Nephron progenitor cell (in vitro differentiated cells): ENCODE measurements at regions not wholly inside any gene's neighbourhood (a gene's known extent, or its start where the extent isn't known, plus 50 kb on each side); places are given as distances from the start of the nearest gene placed in this dataset.

Experiments
- DNase-seq: peaks from one replicate; pipeline ENCODE4 v3.0.0; 2021
- H3K27ac Mint-ChIP-seq: 2 replicates; pipeline ENCODE4 v1.8.0; 2021; ENCODE audit warnings: mild to moderate bottlenecking, moderate library complexity, mixed read lengths
- H3K27me3 Mint-ChIP-seq: 2 replicates; pipeline ENCODE4 v1.8.0; 2021; ENCODE audit warnings: mild to moderate bottlenecking, low read depth, mixed read lengths; ENCODE audit not compliant: poor library complexity
- H3K36me3 Mint-ChIP-seq: 2 replicates; pipeline ENCODE4 v1.8.0; 2021; ENCODE audit warnings: low read depth, mixed read lengths
- H3K4me1 Mint-ChIP-seq: 2 replicates; pipeline ENCODE4 v1.8.0; 2021; ENCODE audit warnings: mixed read lengths
- H3K4me3 Mint-ChIP-seq: 2 replicates; pipeline ENCODE4 v1.8.0; 2021; ENCODE audit warnings: mild to moderate bottlenecking, moderate library complexity, mixed read lengths
- H3K9me3 Mint-ChIP-seq: 2 replicates; pipeline ENCODE4 v1.8.0; 2021; ENCODE audit warnings: mild to moderate bottlenecking, moderate library complexity, mixed read lengths
- CTCF ChIP-seq: fragments of 200-600 bp; sonication (generic); IDR thresholded peaks from 2 replicates; pipeline ENCODE4 v1.5.0; 2021; ENCODE audit warnings: antibody characterized with exemption

- H3K27ac Mint-ChIP-seq = no peak overlapping the region
- H3K36me3 Mint-ChIP-seq = no peaks in the 10 kb centered on the region
- H3K4me1 Mint-ChIP-seq = no peaks in the 10 kb centered on the region
- peaks cover 2% of the 10 kb centered on the region for H3K27me3 Mint-ChIP-seq
- DNase-seq = no peak
- TF ChIP-seq CTCF = no peak
- no peaks in the 10 kb centered on the region for H3K9me3 Mint-ChIP-seq
- no peak overlapping the region for H3K4me3 Mint-ChIP-seq
These were observed 314.8 kb downstream of the FAM47A start for GRCh38 chrX:33817266-33817665.

DNA sequence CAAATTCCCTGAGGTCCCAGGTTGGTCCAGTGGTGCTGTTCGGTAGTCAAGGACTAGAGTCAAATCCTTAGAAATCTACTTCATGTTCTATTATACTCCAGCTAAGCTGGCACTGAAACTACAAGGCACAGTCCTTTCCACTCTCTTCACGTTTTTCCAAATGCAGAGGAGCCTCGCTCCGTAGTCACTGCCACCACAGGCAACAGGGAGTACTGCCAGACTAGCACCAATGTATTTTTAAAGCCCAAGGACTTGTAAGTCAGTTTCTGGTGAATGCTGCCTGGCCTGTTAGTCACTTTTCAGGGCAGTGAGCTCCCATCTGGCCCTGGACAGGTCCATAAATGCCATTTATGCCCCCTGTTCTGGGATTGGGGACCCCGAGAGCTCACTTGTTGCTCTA, 323.5 kb downstream of the FAM47A start:
- H3K4me3 Mint-ChIP-seq = no peak overlapping the region
- H3K27ac Mint-ChIP-seq = no peak overlapping the region
- peaks cover 4% of the 10 kb centered on the region for H3K27me3 Mint-ChIP-seq
- no peaks in the 10 kb centered on the region for H3K36me3 Mint-ChIP-seq
- H3K4me1 Mint-ChIP-seq = no peaks in the 10 kb centered on the region
- peaks cover 7% of the 10 kb centered on the region for H3K9me3 Mint-ChIP-seq
- no peak for DNase-seq
- no peak for TF ChIP-seq CTCF

DNA sequence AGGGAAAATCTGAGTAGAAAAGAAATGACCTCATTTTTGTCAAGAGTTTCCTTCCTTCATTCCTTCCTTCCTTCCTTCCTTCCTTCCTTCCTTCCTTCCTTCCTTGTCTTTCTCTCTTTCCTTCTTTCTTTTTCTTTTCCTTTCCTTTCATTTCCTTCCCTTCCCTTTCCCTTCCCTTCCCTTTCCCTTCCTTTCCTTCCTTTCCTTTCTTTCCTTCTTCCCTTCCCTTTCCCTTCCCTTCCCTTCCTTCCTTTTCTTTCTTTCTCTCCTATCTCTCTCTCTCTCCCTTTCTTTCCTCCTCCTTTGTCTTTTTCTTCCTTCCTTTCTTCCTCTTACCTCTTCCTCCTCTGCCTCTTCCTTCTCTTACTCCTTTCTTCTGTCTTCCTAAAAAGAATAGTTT, 347.6 kb downstream of the FAM47A start:
- no peak for TF ChIP-seq CTCF

DNA sequence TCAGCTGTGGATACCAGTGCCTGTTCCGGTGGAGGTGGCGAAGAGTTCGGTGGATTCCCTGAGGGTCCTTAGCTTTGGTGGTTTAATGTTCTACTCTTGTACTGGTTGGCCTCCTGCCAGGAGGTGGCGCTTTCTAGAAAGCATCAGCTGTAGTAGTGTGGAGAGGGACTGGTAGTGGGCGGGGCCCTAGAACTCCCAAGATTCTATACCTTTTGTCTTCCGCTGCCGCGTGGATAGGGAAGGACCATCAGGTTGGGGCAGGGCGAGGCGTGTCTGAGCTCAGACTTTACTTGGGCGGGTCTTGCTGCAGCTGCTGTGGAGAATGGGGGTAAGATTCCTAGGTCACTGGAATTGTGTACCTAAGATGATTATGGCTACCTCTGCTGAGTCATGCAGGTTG, 390.3 kb downstream of the FAM47A start:
- Mint-ChIP-seq H3K4me3 (no peak overlapping the region), H3K27me3 (peaks cover 4% of the 10 kb centered on the region), H3K27ac (no peak overlapping the region), H3K36me3 (no peaks in the 10 kb centered on the region), H3K9me3 (peaks cover 10% of the 10 kb centered on the region), H3K4me1 (no peaks in the 10 kb centered on the region)
- no peak for DNase-seq
- no peak for TF ChIP-seq CTCF

More for the DNA sequence above, 347.6 kb downstream of the FAM47A start:
- no peak for DNase-seq
- H3K4me1 Mint-ChIP-seq = no peaks in the 10 kb centered on the region
- H3K27me3 Mint-ChIP-seq = no peaks in the 10 kb centered on the region
- H3K4me3 Mint-ChIP-seq = no peak overlapping the region
- no peaks in the 10 kb centered on the region for H3K9me3 Mint-ChIP-seq
- no peak overlapping the region for H3K27ac Mint-ChIP-seq
- no peaks in the 10 kb centered on the region for H3K36me3 Mint-ChIP-seq

- Mint-ChIP-seq H3K4me3 (no peak overlapping the region), H3K27ac (no peak overlapping the region), H3K36me3 (no peaks in the 10 kb centered on the region), H3K27me3 (peaks cover 4% of the 10 kb centered on the region), H3K4me1 (no peaks in the 10 kb centered on the region), H3K9me3 (peaks cover 3% of the 10 kb centered on the region)
- no peak for DNase-seq
- TF ChIP-seq CTCF = no peak
These were observed 396.9 kb downstream of the FAM47A start for GRCh38 chrX:33735182-33735581.

DNA sequence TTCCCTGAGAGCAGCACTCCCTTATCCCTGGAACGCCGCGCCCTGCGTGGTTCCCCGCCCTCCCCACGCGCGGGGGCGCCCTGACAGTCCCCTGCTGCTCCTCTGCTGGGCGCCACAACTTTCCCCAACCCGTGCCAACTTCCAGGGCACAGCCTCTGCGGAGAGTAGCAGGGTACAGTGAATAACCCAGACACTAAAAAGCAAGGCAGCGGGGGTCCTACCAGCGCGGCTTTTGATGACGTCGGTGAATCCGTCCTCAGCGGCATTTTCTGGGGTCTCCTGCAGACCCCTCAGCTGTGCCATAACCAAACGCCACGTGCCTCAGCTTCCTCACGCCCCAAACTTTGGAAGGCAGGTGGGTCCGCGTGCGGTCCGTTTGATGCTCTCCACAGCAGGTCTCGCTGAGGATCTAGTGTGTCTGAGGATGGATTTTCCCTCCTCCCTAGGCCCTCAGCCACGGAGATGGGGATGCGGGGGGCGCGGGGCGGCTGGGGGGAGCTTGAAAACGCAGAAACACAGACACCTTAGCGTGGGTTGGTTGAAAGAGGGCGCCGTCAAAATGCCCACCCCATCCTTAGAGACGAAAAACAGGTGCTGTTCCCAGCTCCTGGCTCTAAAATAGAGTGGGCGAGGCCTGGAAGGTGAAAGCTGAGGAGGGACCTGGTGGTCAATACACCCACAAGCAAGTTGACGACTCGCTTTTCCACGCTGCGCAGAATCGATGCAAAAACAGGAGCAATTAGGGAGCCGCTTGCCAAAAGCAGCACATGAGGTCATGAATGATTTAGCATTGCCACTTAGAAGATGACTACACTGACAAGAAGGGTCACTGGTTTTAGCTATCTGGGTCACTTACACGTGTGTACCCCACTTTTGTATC, 405.6 kb downstream of the FAM47A start:
- TF ChIP-seq CTCF = no peak
- peak overlapping the region; percentile 87 for H3K4me3 Mint-ChIP-seq
- no peaks in the 10 kb centered on the region for H3K36me3 Mint-ChIP-seq
- no peaks in the 10 kb centered on the region for H3K9me3 Mint-ChIP-seq
- peaks cover 14% of the 10 kb centered on the region for H3K4me1 Mint-ChIP-seq
- peaks cover 17% of the 10 kb centered on the region for H3K27me3 Mint-ChIP-seq
- peak; percentile 48 for DNase-seq
- no peak overlapping the region for H3K27ac Mint-ChIP-seq
